GM12875 (cell line): ENCODE measurements at regions not wholly inside any gene's neighbourhood (a gene's known extent, or its start where the extent isn't known, plus 50 kb on each side); places are given as distances from the start of the nearest gene placed in this dataset.

Source experiments
- H3K4me3 ChIP-seq: one replicate; pipeline ENCODE4 v1.5.1; 2011; ENCODE audit warnings: low read depth, low read length, control low read depth
- TF ChIP-seq, protein P1 (sequence below): IDR thresholded peaks from 2 replicates; pipeline ENCODE4 v1.5.1; 2011; ENCODE audit warnings: low read depth, mild to moderate bottlenecking, control low read depth, inconsistent platforms, low read length, moderate library complexity, borderline replicate concordance; ENCODE audit not compliant: insufficient read depth

DNA sequence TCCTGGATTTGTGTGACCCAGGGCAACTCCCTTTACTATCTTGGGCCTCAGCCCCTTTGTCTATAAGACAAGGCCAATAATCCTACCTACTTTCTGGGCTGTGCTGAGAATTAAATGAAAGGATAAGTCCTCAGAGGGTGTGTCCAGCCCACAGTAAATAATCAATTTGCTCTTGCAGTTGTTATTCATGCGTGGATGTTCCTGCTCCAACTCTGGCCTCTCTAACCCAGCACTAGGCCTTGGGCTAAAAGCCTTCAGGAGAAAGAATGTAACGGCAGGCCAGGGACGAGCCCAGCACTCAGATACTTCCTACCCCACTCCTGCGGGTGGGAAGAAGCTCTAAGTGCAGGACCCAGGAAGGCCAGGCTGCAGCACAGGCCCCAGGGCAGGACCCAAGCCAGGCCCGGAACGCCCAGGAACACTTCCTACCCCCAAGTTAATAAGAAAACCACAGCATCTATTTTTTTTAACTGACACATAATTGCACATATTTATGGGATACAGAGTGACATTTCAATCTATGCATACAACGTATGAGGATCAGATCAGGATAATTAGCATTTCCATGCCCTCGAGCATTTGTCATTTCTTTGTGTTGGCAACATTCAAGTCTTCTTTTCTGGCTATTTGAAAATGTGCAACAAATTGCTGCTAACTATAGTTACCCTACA lies 179.6 kb upstream of the RBPJ start:
- no peak overlapping the region for H3K4me3 ChIP-seq
- TF ChIP-seq, protein P1, sequence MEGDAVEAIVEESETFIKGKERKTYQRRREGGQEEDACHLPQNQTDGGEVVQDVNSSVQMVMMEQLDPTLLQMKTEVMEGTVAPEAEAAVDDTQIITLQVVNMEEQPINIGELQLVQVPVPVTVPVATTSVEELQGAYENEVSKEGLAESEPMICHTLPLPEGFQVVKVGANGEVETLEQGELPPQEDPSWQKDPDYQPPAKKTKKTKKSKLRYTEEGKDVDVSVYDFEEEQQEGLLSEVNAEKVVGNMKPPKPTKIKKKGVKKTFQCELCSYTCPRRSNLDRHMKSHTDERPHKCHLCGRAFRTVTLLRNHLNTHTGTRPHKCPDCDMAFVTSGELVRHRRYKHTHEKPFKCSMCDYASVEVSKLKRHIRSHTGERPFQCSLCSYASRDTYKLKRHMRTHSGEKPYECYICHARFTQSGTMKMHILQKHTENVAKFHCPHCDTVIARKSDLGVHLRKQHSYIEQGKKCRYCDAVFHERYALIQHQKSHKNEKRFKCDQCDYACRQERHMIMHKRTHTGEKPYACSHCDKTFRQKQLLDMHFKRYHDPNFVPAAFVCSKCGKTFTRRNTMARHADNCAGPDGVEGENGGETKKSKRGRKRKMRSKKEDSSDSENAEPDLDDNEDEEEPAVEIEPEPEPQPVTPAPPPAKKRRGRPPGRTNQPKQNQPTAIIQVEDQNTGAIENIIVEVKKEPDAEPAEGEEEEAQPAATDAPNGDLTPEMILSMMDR = no peak

GRCh38 chr4:26141911-26142638 lies 178.7 kb upstream of the RBPJ start:
- no peak overlapping the region for H3K4me3 ChIP-seq
- TF ChIP-seq, protein P1 = no peak

GRCh38 chr4:26144526-26145155 lies 176.2 kb upstream of the RBPJ start:
- H3K4me3 ChIP-seq = no peak overlapping the region
- TF ChIP-seq, protein P1 = no peak

- TF ChIP-seq, protein P1 = no peak
These were observed 175.6 kb upstream of the RBPJ start for GRCh38 chr4:26145212-26145611.

DNA sequence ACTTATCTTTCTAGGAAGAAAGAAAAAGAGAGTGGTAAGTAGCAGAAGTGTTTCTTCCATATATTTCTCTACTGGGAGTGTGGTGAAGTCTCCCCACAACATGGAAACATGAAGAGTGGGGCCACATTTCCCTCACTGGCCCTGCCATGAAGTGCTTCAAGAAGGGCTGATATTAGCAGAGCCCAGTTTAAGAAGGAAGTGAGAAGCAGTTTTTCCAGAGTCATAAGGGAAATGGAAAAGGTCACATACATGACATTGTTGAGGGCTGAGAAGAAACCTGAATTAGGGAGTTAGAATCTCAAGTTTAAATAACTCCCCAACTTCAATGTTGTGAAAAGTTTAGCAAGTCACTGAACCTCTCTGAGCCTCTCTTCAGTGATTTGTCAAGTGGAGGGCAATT lies 171.9 kb upstream of the RBPJ start:
- no peak overlapping the region for H3K4me3 ChIP-seq
- TF ChIP-seq, protein P1 = no peak

More at GRCh38 chr4:26145212-26145611, 175.6 kb upstream of the RBPJ start:
- H3K4me3 ChIP-seq = no peak overlapping the region

DNA sequence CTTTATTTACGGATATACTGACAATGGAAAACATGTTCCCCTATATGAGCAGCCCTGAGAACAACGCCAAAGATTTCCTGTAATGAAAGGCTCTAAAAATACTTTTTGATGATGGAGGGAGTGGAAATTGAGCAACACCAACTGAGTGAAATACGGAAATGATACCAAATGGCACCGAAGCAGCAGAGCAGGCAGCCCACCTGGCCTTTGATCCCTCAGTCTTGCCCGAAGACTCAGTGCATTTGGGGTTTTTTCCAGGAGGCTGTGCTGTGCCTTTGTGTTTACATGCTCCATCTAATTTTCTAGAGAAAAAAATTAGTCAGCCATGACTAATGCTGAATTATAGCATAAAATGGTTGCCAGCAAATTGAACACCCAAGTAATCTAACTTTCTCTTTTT lies 169.9 kb upstream of the RBPJ start:
- no peak overlapping the region for H3K4me3 ChIP-seq
- TF ChIP-seq, protein P1 = no peak
